Caco-2 (cell line): ENCODE measurements at regions not wholly inside any gene's neighbourhood (a gene's known extent, or its start where the extent isn't known, plus 50 kb on each side); places are given as distances from the start of the nearest gene placed in this dataset.

Experiments
- BruUV-seq: library from RNA; stranded (reverse); fragments of 400-500 nt; replicated peaks from 2 replicates; lab custom pipeline; 2021; lab: Mats Ljungman, UMichigan
- CTCF ChIA-PET: fragments of 300-600 bp; sonication (Branson Sonifier 250); formaldehyde crosslinking; loops from one replicate; lab custom pipeline; 2022; ENCODE audit warnings: antibody characterized with exemption; lab: Charles Lee
- POLR2A ChIA-PET: fragments of 300-600 bp; sonication (Branson Sonifier 250); formaldehyde crosslinking; loops from one replicate; lab custom pipeline; 2022; ENCODE audit warnings: antibody characterized with exemption; lab: Charles Lee
- DNase-seq, 2 experiments: peaks; one replicate each; pipeline versions ENCODE4 v3.0.0 to v3.0.0-alpha.2; 2020 to 2022
- H3K27me3 ChIP-seq: replicated peaks from 2 replicates; pipeline ENCODE4 v1.6.0; 2011; ENCODE audit warnings: low read length; ENCODE audit not compliant: control insufficient read depth, insufficient read depth
- H3K36me3 ChIP-seq: 2 replicates; pipeline ENCODE4 v1.5.1; 2011; ENCODE audit warnings: low read length; ENCODE audit not compliant: control insufficient read depth, insufficient read depth
- H3K4me1 ChIP-seq: fragments of 250-450 bp; sonication (Bioruptor Pico); 2 replicates; pipeline ENCODE4 v1.5.1; 2020; ENCODE audit warnings: mild to moderate bottlenecking
- H3K4me3 ChIP-seq: 2 replicates; pipeline ENCODE4 v1.5.1; 2011; ENCODE audit warnings: low read depth, mild to moderate bottlenecking, control low read depth, low read length
- H3K9me3 ChIP-seq: fragments of 250-450 bp; sonication (Bioruptor Pico); 2 replicates; pipeline ENCODE4 v1.5.1; 2020; ENCODE audit warnings: mild to moderate bottlenecking, moderate library complexity
- H3K27ac Mint-ChIP-seq: one replicate; pipeline ENCODE4 v1.8.0; 2022; ENCODE audit warnings: mixed read lengths; ENCODE audit not compliant: unreplicated experiment
- H3K27me3 Mint-ChIP-seq: one replicate; pipeline ENCODE4 v1.8.0; 2022; ENCODE audit warnings: mixed read lengths; ENCODE audit not compliant: insufficient read depth, unreplicated experiment
- H3K36me3 Mint-ChIP-seq: one replicate; pipeline ENCODE4 v1.8.0; 2022; ENCODE audit warnings: mild to moderate bottlenecking, mixed read lengths; ENCODE audit not compliant: insufficient read depth, unreplicated experiment
- H3K4me1 Mint-ChIP-seq: one replicate; pipeline ENCODE4 v1.8.0; 2022; ENCODE audit warnings: low read depth, mixed read lengths; ENCODE audit not compliant: unreplicated experiment
- H3K4me3 Mint-ChIP-seq: one replicate; pipeline ENCODE4 v1.8.0; 2022; ENCODE audit warnings: mild to moderate bottlenecking, moderate library complexity, mixed read lengths; ENCODE audit not compliant: unreplicated experiment
- H3K9me3 Mint-ChIP-seq: one replicate; pipeline ENCODE4 v1.8.0; 2022; ENCODE audit warnings: mixed read lengths; ENCODE audit not compliant: unreplicated experiment
- intact Hi-C: fragments of 100-400 bp; cut with micrococcal nuclease; formaldehyde crosslinking; loops from one replicate; pipeline ENCODE4 v1.10.0; 2022; ENCODE audit not compliant: unreplicated experiment
- TF ChIP-seq, protein P1 (sequence below), 2 experiments: fragments of 200-600 bp in 1 of 2; IDR thresholded peaks; 1 replicate in 1 of 2; 2 replicates in 1 of 2; pipeline versions ENCODE4 v1.5.1 to v1.8.0; 2011 to 2022; ENCODE audit warnings: antibody characterized with exemption in 1 of 2, control low read depth in 1 of 2, inconsistent platforms in 1 of 2, low read depth in 1 of 2, low read length in 1 of 2, mild to moderate bottlenecking in 1 of 2, moderate library complexity in 1 of 2; ENCODE audit not compliant: insufficient read depth in 1 of 2, severe bottlenecking in 1 of 2, unreplicated experiment in 1 of 2

DNA sequence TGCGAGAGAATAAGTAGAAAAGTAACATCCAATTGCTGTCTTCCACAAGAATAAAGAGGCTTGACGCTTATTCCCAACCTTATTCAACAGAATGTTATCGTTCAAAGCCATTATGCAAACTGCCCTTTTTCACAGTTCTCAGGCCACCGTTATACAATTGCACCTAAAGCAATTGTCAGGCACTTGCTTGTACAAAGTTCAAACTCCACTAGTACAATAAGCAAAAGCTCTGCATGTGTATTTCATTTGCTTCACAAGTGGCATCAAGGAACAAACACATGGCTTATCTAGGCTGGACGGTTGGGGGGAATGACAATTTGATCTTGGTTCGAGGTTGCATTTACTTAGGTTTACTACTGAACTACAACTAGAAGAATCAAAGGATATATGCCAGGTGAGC lies 815.6 kb downstream of the EFNB2 start:
- ChIA-PET CTCF (no interaction called here), POLR2A (no interaction called here)
- H3K4me3 ChIP-seq = no peak overlapping the region
- Mint-ChIP-seq H3K27ac (no peak overlapping the region), H3K36me3 (no peaks in the 10 kb centered on the region), H3K4me1 (no peaks in the 10 kb centered on the region), H3K9me3 (no peaks in the 10 kb centered on the region), H3K27me3 (no peaks in the 10 kb centered on the region), H3K4me3 (no peak overlapping the region)
- H3K27me3 ChIP-seq = no peaks in the 10 kb centered on the region
- no peak for DNase-seq
- intact Hi-C loops = no loop called here
- BruUV-seq = no TSS peak
- H3K4me1 ChIP-seq = no peaks in the 10 kb centered on the region
- H3K36me3 ChIP-seq = no peaks in the 10 kb centered on the region
- no peaks in the 10 kb centered on the region for H3K9me3 ChIP-seq
- TF ChIP-seq, protein P1, sequence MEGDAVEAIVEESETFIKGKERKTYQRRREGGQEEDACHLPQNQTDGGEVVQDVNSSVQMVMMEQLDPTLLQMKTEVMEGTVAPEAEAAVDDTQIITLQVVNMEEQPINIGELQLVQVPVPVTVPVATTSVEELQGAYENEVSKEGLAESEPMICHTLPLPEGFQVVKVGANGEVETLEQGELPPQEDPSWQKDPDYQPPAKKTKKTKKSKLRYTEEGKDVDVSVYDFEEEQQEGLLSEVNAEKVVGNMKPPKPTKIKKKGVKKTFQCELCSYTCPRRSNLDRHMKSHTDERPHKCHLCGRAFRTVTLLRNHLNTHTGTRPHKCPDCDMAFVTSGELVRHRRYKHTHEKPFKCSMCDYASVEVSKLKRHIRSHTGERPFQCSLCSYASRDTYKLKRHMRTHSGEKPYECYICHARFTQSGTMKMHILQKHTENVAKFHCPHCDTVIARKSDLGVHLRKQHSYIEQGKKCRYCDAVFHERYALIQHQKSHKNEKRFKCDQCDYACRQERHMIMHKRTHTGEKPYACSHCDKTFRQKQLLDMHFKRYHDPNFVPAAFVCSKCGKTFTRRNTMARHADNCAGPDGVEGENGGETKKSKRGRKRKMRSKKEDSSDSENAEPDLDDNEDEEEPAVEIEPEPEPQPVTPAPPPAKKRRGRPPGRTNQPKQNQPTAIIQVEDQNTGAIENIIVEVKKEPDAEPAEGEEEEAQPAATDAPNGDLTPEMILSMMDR (IDR thresholded peaks at IDR 0.05; ENCODE audit: insufficient read depth in 1 of 2, low read depth in 1 of 2, low read length in 1 of 2, severe bottlenecking in 1 of 2, unreplicated experiment in 1 of 2) = no peak

DNA sequence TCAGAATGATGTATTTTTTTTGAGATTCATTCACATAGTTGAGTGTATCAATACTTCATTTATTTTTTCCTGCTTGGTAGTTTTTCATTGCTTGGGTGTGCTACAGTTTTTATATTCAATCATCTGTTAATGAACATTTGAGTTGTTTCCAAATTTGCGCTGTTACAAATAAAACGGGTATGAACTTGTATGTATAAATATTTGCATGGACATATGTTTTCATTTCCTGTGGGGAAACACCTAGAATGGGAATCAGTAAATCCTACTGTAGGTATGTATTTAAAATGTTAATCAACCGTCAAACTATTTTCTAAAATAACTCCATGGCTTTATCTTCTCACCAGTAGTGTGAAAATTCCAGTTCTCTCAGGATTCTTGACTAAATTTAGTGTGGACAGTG lies 826.3 kb downstream of the EFNB2 start:
- Mint-ChIP-seq H3K4me3 (no peak overlapping the region), H3K4me1 (no peaks in the 10 kb centered on the region), H3K36me3 (no peaks in the 10 kb centered on the region), H3K9me3 (no peaks in the 10 kb centered on the region), H3K27ac (no peak overlapping the region), H3K27me3 (no peaks in the 10 kb centered on the region)
- H3K27me3 ChIP-seq = no peaks in the 10 kb centered on the region
- H3K4me1 ChIP-seq = no peaks in the 10 kb centered on the region
- POLR2A ChIA-PET = no interaction called here
- intact Hi-C loops = no loop called here
- DNase-seq = no peak
- TF ChIP-seq, protein P1 (IDR thresholded peaks at IDR 0.05; ENCODE audit: insufficient read depth in 1 of 2, low read depth in 1 of 2, low read length in 1 of 2, severe bottlenecking in 1 of 2, unreplicated experiment in 1 of 2) = no peak
- CTCF ChIA-PET = no interaction called here
- H3K36me3 ChIP-seq = no peaks in the 10 kb centered on the region
- H3K4me3 ChIP-seq = no peak overlapping the region
- H3K9me3 ChIP-seq = no peaks in the 10 kb centered on the region
- no TSS peak for BruUV-seq

DNA sequence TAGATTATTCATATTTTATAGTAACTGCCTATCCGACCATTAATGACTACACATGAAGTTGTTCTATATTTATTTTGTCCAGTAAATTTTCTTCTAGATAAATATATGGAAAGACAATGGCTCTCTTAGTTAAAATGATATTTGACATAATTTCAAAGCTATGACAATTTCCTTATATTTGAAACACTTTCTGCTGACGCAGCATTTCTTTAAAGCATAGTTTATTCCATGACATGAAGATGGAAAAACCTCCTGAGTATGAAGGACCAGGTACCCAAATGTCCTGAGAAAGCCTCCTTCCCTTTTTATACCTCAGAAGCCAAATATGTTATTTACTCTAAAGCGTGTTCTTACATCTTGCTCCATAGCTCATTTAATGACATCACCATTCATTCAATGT lies 831.6 kb downstream of the EFNB2 start:
- no peak for DNase-seq
- CTCF ChIA-PET = no interaction called here
- no TSS peak for BruUV-seq
- Mint-ChIP-seq H3K27ac (no peak overlapping the region), H3K4me3 (no peak overlapping the region), H3K36me3 (no peaks in the 10 kb centered on the region), H3K27me3 (no peaks in the 10 kb centered on the region), H3K9me3 (peaks cover 10% of the 10 kb centered on the region), H3K4me1 (peaks cover 8% of the 10 kb centered on the region)
- peaks cover 7% of the 10 kb centered on the region; the same call in 1 of the 2 replicates for H3K4me1 ChIP-seq
- H3K36me3 ChIP-seq = no peaks in the 10 kb centered on the region
- H3K9me3 ChIP-seq = peaks cover 5% of the 10 kb centered on the region; the same call in 1 of the 2 replicates
- intact Hi-C loops = loop anchor here (2.0 kb wide), 1 partner anchor 113 kb away; no protein-coding TSS in a partner anchor
- POLR2A ChIA-PET = no interaction called here
- TF ChIP-seq, protein P1 (IDR thresholded peaks at IDR 0.05; ENCODE audit: insufficient read depth in 1 of 2, low read depth in 1 of 2, low read length in 1 of 2, severe bottlenecking in 1 of 2, unreplicated experiment in 1 of 2) = no peak
- H3K27me3 ChIP-seq = no peaks in the 10 kb centered on the region
- no peak overlapping the region for H3K4me3 ChIP-seq
